Stomach (tissue), 4 donors: ENCODE measurements at regions not wholly inside any gene's neighbourhood (a gene's known extent, or its start where the extent isn't known, plus 50 kb on each side); places are given as distances from the start of the nearest gene placed in this dataset.
"Not testable (repeated sequence)": the region's sequence is repeated elsewhere in the genome, so short reads cannot be mapped to it uniquely, and the experiment has no call there.

ENCODE experiments used
- EP300 ChIP-seq: sonication (generic); formaldehyde crosslinking; IDR thresholded peaks from one replicate; pipeline ENCODE4 v1.6.1; 2017; ENCODE audit warnings: antibody characterized with exemption
- TF ChIP-seq, protein P1 (sequence below), 7 experiments: fragments of 450-650 bp in 4 of 7; fragments of 200-600 bp in 3 of 7; sonication (generic) in 3 of 7; IDR thresholded peaks; one replicate each; pipeline ENCODE4 v1.5.1; 2016 to 2019; ENCODE audit warnings: antibody characterized with exemption in 7 of 7, control low read depth in 2 of 7, mild to moderate bottlenecking in 1 of 7

DNA sequence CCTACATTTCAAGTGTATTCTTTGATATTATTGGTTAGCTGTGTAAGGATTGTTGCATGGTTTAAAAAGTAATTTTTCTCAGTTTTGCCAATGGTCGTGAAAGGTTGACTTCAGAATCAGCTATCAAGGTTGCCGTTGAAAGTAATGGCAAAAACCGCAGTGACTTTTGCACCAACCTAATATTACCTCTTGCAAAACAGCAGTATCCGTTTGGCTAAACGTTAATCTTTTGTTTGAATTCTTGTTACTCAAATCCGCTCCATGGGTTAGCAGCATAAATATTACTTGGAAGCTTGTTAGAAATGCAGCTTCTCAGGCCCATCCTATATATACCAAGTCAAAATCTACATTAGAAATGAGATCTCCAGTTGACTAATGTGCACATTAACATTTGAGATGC is 141.6 kb upstream of the PRSS12 start:
- not testable (repeated sequence) for TF ChIP-seq EP300
- TF ChIP-seq, protein P1, sequence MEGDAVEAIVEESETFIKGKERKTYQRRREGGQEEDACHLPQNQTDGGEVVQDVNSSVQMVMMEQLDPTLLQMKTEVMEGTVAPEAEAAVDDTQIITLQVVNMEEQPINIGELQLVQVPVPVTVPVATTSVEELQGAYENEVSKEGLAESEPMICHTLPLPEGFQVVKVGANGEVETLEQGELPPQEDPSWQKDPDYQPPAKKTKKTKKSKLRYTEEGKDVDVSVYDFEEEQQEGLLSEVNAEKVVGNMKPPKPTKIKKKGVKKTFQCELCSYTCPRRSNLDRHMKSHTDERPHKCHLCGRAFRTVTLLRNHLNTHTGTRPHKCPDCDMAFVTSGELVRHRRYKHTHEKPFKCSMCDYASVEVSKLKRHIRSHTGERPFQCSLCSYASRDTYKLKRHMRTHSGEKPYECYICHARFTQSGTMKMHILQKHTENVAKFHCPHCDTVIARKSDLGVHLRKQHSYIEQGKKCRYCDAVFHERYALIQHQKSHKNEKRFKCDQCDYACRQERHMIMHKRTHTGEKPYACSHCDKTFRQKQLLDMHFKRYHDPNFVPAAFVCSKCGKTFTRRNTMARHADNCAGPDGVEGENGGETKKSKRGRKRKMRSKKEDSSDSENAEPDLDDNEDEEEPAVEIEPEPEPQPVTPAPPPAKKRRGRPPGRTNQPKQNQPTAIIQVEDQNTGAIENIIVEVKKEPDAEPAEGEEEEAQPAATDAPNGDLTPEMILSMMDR (IDR thresholded peaks at IDR 0.05) = not testable (repeated sequence)
